HG03135 (cell line): ENCODE measurements at regions not wholly inside any gene's neighbourhood (a gene's known extent, or its start where the extent isn't known, plus 50 kb on each side); places are given as distances from the start of the nearest gene placed in this dataset.

ENCODE experiments used
- ATAC-seq: cut with Tn5 transposase; IDR thresholded peaks from one replicate; pipeline ENCODE4 v1.9.1; 2021; ENCODE audit warnings: mild to moderate bottlenecking, moderate library complexity; ENCODE audit not compliant: unreplicated experiment

DNA sequence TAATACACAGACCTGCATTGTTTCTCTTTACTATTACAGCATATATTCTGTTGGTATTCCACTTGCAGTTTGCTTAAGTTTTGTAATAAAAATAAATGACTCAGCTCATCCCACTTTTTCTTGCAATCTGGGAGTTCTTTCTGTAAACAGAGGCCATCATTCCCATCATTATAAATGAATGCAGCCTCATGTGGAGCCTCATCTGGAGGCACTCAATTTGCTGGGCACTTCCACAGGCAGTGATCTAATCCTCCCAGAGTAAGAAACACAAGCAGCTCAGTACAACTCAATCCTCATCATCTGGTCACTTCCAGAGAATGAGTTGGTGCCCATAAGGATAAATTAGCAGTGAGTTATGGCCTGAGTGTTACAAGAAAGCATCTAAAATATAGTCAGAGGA is 2801.9 kb downstream of the PCDH9 start:
- ATAC-seq: no peak

DNA sequence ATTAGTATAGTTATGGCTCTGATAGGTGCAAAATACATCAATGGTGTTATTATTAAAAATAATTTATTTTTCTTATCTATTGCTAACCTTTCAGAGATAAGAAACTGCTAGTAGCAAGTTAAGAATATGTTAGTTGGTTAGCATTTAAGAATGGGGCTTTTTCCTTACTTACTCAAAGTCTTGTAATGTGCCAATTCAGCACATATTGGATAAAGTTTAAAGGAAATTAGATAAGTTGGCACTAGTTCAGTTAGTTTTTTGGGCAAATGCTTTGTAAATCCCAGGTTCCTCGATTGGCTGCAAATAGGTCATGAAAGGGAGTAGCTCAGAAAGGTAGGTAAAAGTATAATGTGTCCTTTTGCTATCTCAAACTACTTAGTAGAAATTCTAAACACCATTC is 2806.7 kb downstream of the PCDH9 start:
- no peak for ATAC-seq

DNA sequence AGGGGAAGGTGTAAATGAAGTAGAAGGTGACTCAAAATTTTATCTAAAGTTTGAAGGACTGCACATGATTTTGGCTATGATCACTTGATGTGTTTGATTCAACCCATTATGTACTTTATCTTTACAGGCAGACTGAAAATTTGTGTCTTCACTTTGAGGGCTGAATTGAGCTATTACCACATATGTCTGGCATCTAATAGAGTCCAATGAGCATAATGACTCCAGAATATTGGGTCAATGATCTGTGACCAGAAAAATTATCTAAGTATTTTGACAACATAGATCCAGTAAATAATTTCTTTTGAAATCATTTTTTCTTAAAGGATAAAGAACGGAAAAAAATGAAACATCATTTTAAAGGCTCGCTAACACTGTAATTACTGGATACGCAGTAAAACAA is 2810.0 kb downstream of the PCDH9 start:
- no peak for ATAC-seq

DNA sequence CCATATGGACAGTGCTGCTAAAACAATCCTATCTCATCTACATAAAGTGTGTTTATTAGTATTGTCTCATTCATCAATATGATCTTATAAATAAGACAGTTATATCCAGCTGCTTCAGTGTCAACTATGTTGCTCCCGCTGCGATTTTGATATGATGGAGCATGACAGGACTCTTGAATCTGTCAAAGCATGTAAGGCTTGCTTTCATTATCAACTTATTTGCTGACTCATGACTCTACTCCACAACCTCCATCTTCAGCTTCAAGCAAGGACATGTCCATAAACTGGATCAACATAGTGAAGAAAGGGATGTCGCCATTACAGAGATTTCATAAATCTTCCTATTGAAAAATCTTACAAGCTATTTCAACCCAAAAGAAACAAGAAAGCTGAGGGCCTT is 2812.6 kb downstream of the PCDH9 start:
- no peak for ATAC-seq

DNA sequence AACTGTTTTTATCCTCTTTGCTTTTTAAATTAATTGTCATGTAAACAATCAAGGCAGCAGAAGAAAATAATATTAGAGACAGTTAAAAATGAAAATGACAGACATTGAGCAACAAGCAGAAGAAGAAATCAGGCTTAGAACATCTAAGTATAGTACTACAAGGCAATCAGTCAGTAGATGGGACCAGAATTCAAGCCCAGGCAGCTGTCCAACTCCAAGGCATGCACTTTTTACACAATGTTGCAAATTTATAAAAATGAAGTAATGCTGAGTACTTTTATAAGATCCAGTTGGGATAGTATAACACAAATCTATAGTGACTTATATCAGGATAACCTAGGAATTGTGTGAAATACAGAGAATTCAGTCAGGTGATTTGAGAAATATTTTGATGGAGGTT is 2815.8 kb downstream of the PCDH9 start:
- ATAC-seq: no peak

DNA sequence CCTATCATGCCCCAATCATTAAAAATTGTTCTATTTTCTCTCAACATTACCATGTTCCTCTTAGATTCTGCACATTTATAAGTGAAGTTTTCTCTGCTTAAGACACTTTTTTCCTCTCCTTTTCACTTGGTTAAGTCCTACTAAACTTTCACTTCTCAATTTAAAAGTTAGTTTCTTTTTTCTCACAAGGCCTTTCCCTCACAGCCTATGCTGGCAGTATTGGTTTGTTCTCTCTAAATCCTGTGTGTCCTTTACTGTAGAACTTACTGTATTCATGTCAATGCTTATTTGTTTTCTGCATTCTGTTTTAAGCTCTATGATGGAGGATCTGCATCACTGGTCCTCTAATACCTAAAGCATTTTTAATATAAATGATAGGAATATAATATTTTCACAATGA is 2816.6 kb downstream of the PCDH9 start:
- ATAC-seq: no peak

DNA sequence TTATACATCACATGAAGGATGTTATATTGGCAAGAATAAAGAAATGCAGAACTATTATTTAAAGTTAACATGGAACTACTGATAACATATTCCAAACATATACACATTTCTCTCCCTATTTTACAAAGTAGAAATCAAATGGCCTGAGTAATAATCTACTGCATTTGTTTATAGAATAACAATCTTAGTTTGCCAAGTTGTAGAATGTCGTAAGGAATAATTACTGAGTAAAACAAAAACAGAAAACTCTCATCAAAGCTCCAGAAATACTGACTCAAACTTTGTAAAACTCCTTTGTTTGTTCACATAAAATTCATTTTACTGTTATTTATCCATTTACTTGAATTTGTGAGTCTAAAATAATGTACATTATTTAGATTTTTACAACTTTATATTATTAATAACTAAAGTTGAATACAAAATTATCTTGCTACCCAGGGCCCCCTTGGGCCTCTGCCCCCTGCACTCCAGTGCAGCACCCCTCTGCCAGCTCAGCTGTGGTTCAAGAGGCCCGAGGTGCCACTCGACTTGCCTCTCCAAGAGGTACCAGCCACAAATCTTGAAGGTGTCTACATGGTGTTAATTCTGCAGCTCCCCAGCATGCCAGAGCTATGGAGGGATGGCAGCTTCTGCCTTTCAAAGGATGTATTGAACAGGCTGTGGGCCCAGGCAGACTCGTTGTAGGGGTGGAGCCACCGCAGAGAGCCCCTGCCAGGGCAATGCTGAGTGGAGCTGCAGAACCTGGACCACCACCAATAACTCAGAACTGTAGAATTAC is 2819.7 kb downstream of the PCDH9 start:
- ATAC-seq: no peak

DNA sequence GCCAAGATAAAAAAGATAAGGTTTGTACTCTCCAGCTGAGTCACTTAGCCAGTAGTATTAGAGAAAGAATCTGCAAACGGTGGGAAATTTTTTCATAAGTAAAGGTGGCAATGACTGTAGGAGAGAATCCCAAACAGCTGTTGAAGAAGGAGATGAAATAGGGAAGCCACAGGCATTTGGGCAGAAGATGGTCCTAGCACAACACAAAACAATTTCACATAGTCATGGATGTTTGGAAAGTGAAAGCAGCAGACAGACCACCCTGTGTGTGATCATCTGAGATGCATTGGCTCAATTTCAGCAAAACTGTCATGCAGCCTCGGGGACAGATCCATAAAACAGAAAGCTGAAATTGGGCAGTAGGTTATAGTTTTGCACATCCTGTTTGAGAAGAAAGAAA is 2832.4 kb downstream of the PCDH9 start:
- no peak for ATAC-seq

DNA sequence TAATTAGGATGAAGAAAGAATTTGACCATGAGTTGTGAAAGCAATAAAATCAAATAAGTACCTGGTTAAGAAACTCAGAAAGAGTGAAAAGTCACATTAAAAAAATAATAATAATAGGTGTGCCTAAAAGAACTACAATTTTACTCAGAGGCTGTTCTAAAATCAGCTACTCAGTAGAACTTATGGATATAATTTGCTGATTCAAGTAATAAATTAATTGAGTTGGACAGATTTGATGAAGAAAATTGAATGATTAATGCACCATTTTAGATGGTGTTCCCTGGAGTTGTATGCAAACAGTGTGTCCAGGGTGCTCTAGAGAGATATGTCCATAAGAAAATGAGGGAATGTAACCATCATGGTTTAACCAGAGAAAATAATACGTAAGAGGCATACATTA is 2852.5 kb downstream of the PCDH9 start:
- no peak for ATAC-seq

DNA sequence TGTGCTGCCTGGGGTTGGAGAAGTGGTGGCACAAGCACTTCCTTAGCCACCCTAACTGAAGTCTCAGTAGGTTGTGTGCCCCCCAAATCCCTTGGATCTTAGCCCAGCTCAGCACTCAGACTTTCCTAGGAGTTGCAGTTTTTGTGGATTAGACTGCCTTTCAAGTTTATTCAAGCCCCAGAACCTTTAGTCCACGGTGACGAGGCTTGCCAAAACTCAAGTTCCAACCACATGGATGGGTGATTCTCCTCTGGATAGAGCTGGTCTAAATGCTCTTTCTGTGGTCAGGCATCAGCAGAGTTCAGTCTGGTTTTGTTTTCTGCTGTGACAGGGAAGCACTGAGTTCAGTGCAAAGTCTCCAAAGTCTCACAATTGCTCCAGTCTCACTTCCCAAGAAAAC is 2858.7 kb downstream of the PCDH9 start:
- ATAC-seq: no peak

DNA sequence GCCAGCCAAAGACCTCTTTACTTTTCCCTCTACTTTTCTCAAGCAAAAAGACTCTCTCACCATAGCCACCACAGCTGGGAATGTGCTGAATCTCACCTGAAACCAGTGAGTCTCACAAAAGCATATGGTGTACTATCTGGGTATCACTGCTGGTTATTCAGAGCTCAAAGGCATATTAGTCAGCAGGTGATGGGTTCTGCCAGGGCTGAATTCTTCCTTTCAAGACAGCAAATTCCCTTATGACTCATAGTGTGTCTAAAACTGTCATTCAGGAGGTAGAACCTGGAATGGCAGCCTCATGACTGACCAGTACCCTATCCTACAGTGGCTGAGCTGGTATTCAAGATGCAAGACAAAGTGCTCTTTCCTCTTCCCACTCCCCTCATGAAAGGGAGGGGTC is 2859.1 kb downstream of the PCDH9 start:
- no peak for ATAC-seq

DNA sequence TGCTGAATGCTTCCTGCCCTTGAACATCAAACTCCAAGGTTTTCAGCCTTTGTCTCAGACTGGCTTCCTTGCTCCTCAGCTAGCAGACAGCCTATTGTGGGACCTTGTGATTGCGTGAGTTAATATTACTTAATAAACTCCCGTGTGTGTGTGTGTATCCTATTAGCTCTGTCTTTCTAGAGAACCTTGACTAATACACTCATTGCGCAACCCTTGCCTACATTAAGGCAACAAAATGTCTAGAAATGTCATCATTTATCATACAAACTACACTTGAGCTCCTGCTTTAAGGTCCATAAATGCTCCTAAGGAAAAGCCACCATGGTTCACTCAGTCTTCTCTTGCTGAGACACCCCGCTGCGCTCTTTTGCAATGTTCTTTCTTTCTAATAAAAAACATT is 2861.0 kb downstream of the PCDH9 start:
- no peak for ATAC-seq

DNA sequence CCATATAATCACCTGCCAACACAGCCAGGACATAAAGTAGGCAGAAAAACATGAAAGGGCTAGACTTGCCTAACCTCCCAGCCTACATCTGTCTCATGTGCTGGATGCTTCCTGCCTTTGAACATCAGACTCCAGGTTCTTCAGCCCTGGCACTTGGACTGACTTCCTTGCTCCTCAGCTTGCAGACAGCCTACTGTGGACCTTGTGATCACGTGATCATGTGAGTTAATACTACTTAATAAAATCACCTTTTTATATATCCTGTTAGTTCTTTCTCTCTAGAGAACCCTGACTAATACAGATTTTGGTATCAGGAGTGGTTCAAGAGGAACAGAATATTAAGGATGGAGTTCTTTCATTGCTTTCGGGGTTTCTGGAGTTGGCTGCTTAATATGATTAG is 2867.6 kb downstream of the PCDH9 start:
- ATAC-seq: no peak

DNA sequence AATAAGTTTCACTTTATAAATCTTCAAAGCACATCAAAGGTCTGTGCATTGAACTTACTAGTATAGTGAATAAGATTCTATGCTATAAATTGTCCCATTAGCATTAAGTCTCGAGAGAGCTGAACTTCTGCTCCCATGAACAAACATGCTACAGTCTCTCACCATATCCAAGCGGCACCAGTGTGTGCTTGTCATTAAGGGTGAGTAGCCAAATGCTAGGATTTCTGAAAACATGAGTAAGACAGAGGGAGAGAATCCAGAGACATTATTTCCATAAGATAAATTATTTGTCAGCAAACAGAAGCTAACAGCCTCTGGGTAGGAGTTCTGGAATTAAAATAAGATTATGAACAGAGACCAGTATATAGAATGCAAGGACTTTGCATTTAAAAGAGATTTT is 2882.5 kb downstream of the PCDH9 start:
- no peak for ATAC-seq

DNA sequence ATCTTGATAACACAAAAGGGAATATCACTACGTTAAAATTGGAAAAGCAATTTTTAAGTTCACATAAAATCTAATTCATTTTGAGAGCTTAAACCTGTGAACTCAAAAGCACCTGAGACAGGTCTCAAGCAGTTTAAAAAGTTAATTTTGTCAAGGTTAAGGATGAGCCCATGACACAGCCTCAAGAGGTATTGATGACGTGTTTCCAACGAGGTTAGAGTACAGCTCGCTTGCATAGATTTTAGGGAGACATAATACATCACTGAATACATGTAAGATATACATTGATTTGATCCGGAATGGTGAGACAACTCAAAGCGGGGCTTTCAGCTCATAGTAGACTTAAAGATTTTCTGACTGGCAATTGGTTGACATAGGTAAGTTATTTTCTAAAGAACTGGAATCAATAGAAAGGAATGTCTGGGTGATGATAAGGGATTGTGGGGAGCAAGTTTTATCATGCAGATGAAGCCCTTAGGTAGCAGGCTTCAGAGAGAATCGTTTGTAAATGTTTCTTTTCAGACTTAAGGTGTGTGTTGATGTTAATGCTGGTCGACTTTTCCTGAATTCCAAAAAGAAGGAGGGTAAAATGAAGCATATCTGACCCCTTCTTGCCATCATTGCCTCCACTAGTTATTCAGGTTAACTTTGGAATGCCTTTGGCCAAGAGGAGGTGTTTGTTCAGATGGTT is 2890.6 kb downstream of the PCDH9 start:
- ATAC-seq: no peak

DNA sequence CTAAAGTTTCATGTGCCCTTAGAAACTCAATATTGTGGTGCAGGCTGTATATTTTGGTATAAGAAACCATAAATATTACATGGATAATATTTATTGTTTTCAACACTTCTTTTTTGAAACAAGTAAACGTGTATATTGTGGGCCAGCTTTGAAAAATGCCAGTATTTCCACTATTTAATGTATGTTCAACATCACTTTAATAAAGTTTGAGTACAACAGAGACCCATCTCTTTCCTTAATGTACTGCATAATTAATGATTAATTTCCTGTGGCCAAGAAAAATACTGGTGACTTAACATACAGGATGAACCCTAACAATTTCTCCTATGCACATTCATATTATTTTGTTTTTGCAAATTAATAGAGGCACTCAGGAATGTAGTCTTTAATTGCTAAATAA is 2891.5 kb downstream of the PCDH9 start:
- no peak for ATAC-seq

DNA sequence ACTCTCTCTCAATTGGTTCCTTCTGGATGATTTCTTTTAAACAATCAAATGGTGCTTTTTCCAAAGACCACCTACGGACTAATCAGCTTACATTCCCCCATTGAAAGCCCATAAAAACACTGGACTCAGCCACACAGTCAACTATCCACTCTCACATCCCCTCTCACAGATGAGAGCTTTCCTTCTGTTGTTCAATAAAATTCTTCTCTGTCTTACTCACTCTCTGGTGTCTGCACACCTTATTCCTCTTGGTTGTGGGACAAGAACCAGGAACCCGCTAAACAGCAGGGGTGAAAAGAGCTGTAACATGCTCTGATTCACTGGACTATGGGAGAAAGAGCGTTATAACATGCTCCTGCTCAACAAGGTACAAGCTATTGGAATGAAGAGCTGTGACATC is 2896.2 kb downstream of the PCDH9 start:
- ATAC-seq: no peak

DNA sequence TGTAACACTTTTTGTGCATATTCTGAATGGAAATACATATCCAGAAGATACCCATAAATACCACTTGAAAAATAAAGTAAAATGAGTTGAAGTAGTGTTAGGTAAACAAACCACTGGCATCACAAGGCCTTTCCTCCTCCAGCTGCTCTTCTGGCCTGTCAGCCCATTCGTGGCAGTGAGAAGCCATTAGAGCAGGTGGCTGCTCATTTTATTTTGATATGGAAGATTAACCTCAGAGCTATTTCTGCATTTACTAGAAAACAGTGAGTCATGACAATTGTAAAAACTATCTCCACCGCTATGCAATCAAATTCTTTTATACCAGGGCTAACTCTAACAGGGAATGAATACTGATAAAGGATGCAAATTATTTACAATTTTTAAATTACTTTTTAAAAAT is 2898.1 kb downstream of the PCDH9 start:
- no peak for ATAC-seq

DNA sequence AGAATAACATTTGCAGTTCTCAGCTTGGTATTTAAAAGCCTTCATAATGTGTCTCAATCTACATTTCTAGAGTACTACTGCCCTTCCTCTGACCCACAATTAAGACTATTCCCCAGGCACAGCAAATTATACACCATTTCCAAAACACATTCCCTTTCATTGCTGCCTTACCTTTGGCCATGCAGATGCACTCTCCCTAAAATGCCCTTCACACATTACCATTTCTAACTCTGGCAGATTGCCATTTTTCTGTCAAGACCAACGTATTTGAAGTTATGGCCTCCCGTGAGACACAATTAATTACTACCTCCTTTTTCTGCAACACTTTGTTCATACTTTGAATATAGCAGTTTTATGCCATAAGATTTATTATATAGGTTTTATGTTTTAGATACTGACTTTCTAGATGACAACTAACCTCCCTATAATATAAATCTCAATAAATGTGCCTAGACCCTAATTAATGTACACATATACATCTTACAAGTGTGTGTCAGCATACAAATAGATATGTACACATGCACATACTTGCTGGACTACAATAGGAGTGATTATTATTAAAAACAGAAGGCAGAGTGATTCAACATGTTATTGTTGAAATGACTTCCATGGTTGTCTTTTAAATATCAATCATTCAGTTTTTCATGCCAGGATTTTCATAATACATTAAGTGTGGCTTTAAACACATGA is 2902.5 kb downstream of the PCDH9 start:
- no peak for ATAC-seq

DNA sequence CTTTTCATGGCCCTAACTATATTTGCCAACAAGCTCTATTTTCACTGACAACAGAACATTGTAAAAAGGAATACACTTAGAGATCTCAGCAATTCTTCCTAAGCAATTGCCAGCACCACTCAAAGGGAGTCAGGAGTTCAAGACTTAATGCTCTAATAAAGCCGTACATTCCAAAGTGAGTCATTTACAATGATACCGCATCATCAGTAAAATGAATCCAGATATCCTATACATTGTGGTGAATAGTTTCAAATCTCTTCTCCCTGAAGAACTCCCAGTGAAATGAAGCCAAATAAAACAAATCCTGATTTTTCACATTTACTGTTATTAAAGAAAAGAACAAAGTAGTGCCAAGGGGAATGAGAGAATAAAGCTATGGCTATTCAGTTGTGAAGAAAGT is 2898.7 kb upstream of the PCDH20 start:
- ATAC-seq: no peak

DNA sequence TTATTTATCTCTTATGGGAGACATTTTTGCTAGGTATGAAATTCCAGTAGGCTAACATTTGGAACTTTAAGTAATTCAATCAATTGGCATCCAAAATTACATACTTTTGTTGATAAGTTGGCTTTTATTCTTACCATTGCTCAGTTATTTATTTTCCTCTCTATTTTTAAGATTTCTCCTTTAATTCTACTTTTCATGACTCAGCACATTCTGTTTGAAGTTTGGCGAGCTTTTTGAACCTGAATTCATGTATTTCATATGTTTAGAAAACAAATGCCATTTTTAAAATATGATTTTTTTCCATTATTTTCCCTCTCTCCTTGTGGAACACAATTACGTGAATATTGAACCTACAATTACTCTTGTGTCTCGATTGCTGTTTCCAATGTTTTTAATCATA is 2896.3 kb upstream of the PCDH20 start:
- no peak for ATAC-seq

DNA sequence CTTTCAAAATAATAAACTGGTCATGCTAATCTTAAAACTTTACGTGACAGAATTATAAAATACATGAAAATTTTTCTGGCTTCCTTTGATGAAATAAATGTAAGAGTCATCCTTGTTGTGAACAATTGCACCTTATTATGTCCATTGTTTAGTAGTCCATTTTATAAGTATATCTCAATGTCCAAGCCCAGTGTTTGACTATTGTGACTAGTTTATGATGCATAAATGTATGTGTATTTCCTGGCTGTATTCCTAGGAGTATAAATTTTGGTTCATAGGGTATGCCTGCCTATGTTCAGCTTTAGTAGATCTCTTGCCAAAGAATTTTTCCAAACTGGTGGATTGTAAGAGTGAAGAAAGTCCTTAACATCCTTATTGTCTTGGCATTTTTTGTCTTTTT is 2895.5 kb upstream of the PCDH20 start:
- no peak for ATAC-seq
